SH-SY5Y (cell line): ENCODE measurements at regions not wholly inside any gene's neighbourhood (a gene's known extent, or its start where the extent isn't known, plus 50 kb on each side); places are given as distances from the start of the nearest gene placed in this dataset.

Experiments
- GATA2 ChIP-seq: IDR thresholded peaks from 2 replicates; pipeline ENCODE4 v1.6.1; 2011; ENCODE audit warnings: mild to moderate bottlenecking, low read depth, low read length
- GATA3 ChIP-seq: IDR thresholded peaks from 2 replicates; pipeline ENCODE4 v1.6.1; 2011; ENCODE audit warnings: low read depth, mild to moderate bottlenecking, low read length, moderate library complexity

DNA sequence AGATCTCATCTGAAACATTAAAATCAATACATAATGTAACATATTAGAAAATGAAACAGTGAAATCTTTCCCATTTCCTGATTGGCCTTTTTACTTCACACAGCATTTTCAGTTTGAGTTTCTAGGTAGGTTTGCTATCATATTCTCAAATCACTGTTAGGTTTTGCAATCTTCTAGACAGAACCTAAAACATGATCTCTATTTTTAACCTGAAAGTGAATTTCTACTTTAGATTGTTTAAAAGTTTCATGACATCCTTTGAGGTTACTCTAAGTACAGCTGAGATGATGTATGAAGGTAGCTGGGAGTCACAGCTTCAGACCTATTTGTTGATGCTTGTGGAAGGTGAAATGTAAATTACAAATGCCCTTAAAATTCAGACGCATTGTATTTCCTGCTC, 118.4 kb upstream of the GPR149 start:
- TF ChIP-seq GATA2 (no peak), GATA3 (no peak)
